H1 (cell line): ENCODE measurements at regions not wholly inside any gene's neighbourhood (a gene's known extent, or its start where the extent isn't known, plus 50 kb on each side); places are given as distances from the start of the nearest gene placed in this dataset.

ENCODE experiments used
- CTCF ChIP-seq, 3 experiments: IDR thresholded peaks; 1 replicate in 2 of 3; 2 replicates in 1 of 3; pipeline versions ENCODE4 v1.5.1 to v1.6.1; 2011; ENCODE audit warnings: low read length in 3 of 3, mild to moderate bottlenecking in 3 of 3, inconsistent platforms in 2 of 3, low read depth in 1 of 3, moderate library complexity in 1 of 3; ENCODE audit not compliant: insufficient read depth in 1 of 3; ENCODE audit errors: control extremely low read depth in 1 of 3
- NANOG ChIP-seq: IDR thresholded peaks from 2 replicates; pipeline ENCODE4 v1.6.1; 2011; ENCODE audit warnings: low read length, low read depth, mild to moderate bottlenecking, inconsistent platforms; ENCODE audit not compliant: insufficient read depth, poor library complexity, severe bottlenecking
- POLR2AphosphoS5 ChIP-seq: IDR thresholded peaks from 2 replicates; pipeline ENCODE4 v1.6.1; 2011; ENCODE audit warnings: low read depth, low read length
- POU5F1 ChIP-seq: IDR thresholded peaks from 2 replicates; pipeline ENCODE4 v1.6.1; 2011; ENCODE audit warnings: low read depth, mild to moderate bottlenecking, low read length, moderate library complexity
- RAD21 ChIP-seq, 2 experiments: IDR thresholded peaks in 1 of 2; conservative IDR thresholded peaks in 1 of 2; 2 replicates each; pipeline ENCODE4 v1.6.1; 2011; ENCODE audit warnings: low read depth in 2 of 2, low read length in 2 of 2, improper control_type of control experiment in 1 of 2, inconsistent platforms in 1 of 2, mild to moderate bottlenecking in 1 of 2, moderate library complexity in 1 of 2
- RBBP5 ChIP-seq: IDR thresholded peaks from 2 replicates; pipeline ENCODE4 v1.7.1; 2012; ENCODE audit warnings: low read depth, mild to moderate bottlenecking, inconsistent platforms, low read length, moderate library complexity, borderline replicate concordance
- RFX5 ChIP-seq: IDR thresholded peaks from 2 replicates; pipeline ENCODE4 v1.6.1; 2011; ENCODE audit warnings: low read depth, low read length, improper control_type of control experiment, borderline replicate concordance
- SAP30 ChIP-seq: fragments of 300-600 bp; sonication (generic); IDR thresholded peaks from 2 replicates; pipeline ENCODE4 v1.7.1; 2012; ENCODE audit warnings: low read length, moderate library complexity, mild to moderate bottlenecking, inconsistent platforms; ENCODE audit not compliant: insufficient read depth, insufficient replicate concordance
- SIRT6 ChIP-seq: IDR thresholded peaks from one replicate; pipeline ENCODE4 v1.7.1; 2012; ENCODE audit warnings: low read length, inconsistent platforms
- SP2 ChIP-seq: IDR thresholded peaks from 2 replicates; pipeline ENCODE4 v1.6.1; 2012; ENCODE audit warnings: mild to moderate bottlenecking, low read length, inconsistent platforms
- SUZ12 ChIP-seq: fragments of 200-600 bp; sonication (generic); IDR thresholded peaks from 2 replicates; pipeline ENCODE4 v1.6.1; 2012; ENCODE audit warnings: mild to moderate bottlenecking, inconsistent platforms, low read length, moderate library complexity, mixed read lengths
- TAF7 ChIP-seq: optimal IDR thresholded peaks from 2 replicates; pipeline ENCODE3; 2011; ENCODE audit warnings: low read depth, mild to moderate bottlenecking, inconsistent platforms, low read length, moderate library complexity, borderline replicate concordance
- TBP ChIP-seq: IDR thresholded peaks from 2 replicates; pipeline ENCODE4 v1.6.1; 2011; ENCODE audit warnings: low read depth, low read length, improper control_type of control experiment
- TEAD4 ChIP-seq: IDR thresholded peaks from 2 replicates; pipeline ENCODE4 v1.6.1; 2012; ENCODE audit warnings: low read depth, low read length, inconsistent platforms, mixed read lengths

GRCh38 chr6:10084111-10084986, 330.5 kb downstream of the TFAP2A start (continued):
- TF ChIP-seq CTCF (IDR thresholded peaks at IDR 0.05; ENCODE audit: control extremely low read depth in 1 of 3, insufficient read depth in 1 of 3, low read depth in 1 of 3, low read length in 3 of 3), result peak in 1 of 3 experiments; percentile 12; a peak in 1 of 4 replicates
- TF ChIP-seq SAP30, result no peak
- no peak for TF ChIP-seq SUZ12
- TF ChIP-seq RAD21 (IDR thresholded peaks at IDR 0.05 in 1 of 2, conservative IDR thresholded peaks at IDR 0.05 in 1 of 2; ENCODE audit: low read depth in 2 of 2, low read length in 2 of 2), result peak; percentile 40 to 49
- TF ChIP-seq TAF7, result no peak
- TF ChIP-seq TBP, result no peak
- TF ChIP-seq RFX5, result no peak
- no peak for TF ChIP-seq RBBP5
- TF ChIP-seq NANOG, result no peak
- TF ChIP-seq POU5F1, result no peak
- TF ChIP-seq POLR2AphosphoS5, result no peak
- no peak for TF ChIP-seq SP2
- TF ChIP-seq SIRT6, result no peak
- no peak for TF ChIP-seq TEAD4
